H1 (cell line): ENCODE measurements at regions not wholly inside any gene's neighbourhood (a gene's known extent, or its start where the extent isn't known, plus 50 kb on each side); places are given as distances from the start of the nearest gene placed in this dataset.
A peak's percentile ranks its signal among the peaks of the same experiment; 100 is the strongest.

Experiments used
- CTCF ChIA-PET: fragments of 300-600 bp; sonication (Branson Sonifier 250); formaldehyde crosslinking; loops from one replicate; lab custom pipeline; 2021; ENCODE audit not compliant: partially characterized antibody; lab: Charles Lee
- POLR2A ChIA-PET: fragments of 300-600 bp; sonication (Branson Sonifier 250); formaldehyde crosslinking; loops from one replicate; lab custom pipeline; 2021; ENCODE audit warnings: inconsistent platforms; ENCODE audit not compliant: partially characterized antibody; lab: Charles Lee
- DNase-seq, 2 experiments: peaks; one replicate each; pipeline versions ENCODE4 v3.0.0 to v3.0.0-alpha.2; 2010 to 2022; ENCODE audit warnings: low spot score in 2 of 2, low read depth in 1 of 2, mixed read lengths in 1 of 2
- FAIRE-seq: peaks from 2 replicates; lab custom pipeline; 2011; peaks lifted over from hg19 to GRCh38; lab: Jason Lieb, UNC
- H2AFZ ChIP-seq: 2 replicates; pipeline ENCODE4 v1.8.1; 2012; ENCODE audit warnings: low read length, inconsistent platforms
- H2AK5ac ChIP-seq: 2 replicates; pipeline ENCODE4 v1.6.1; 2013; ENCODE audit warnings: low read depth, low read length
- H2BK120ac ChIP-seq: replicated peaks from 2 replicates; pipeline ENCODE3; 2013; ENCODE audit warnings: low read depth, low read length, inconsistent platforms
- H2BK12ac ChIP-seq: 2 replicates; pipeline ENCODE4 v1.6.1; 2013; ENCODE audit warnings: low read depth, low read length
- H2BK15ac ChIP-seq: 2 replicates; pipeline ENCODE4 v1.6.1; 2013; ENCODE audit warnings: low read length
- H2BK20ac ChIP-seq: 2 replicates; pipeline ENCODE4 v1.6.1; 2013; ENCODE audit warnings: low read length
- H2BK5ac ChIP-seq: 2 replicates; pipeline ENCODE4 v1.6.1; 2013; ENCODE audit warnings: low read depth, low read length
- H3K14ac ChIP-seq: 2 replicates; pipeline ENCODE4 v1.6.1; 2013; ENCODE audit warnings: inconsistent platforms; ENCODE audit not compliant: insufficient read length
- H3K18ac ChIP-seq: 2 replicates; pipeline ENCODE4 v1.6.1; 2013; ENCODE audit warnings: low read length; ENCODE audit errors: extremely low read depth
- H3K23ac ChIP-seq: 2 replicates; pipeline ENCODE4 v1.6.1; 2013; ENCODE audit warnings: inconsistent platforms; ENCODE audit not compliant: insufficient read length
- H3K23me2 ChIP-seq: 2 replicates; pipeline ENCODE4 v1.6.1; 2013; ENCODE audit warnings: low read depth, low read length
- H3K27ac ChIP-seq: 2 replicates; pipeline ENCODE4 v1.6.1; 2011; ENCODE audit warnings: low read depth, low read length, inconsistent platforms
- H3K27me3 ChIP-seq, 4 experiments: replicated peaks in 1 of 4; 1 replicate in 1 of 4; 2 replicates in 3 of 4; pipeline versions ENCODE4 v1.6.1 to v1.8.1; 2011 to 2013; ENCODE audit warnings: low read length in 3 of 4, mild to moderate bottlenecking in 3 of 4, inconsistent platforms in 2 of 4, mixed read lengths in 2 of 4, moderate library complexity in 1 of 4; ENCODE audit not compliant: control insufficient read depth in 3 of 4, insufficient read depth in 3 of 4; ENCODE audit errors: extremely low read depth in 1 of 4
- H3K36me3 ChIP-seq, 4 experiments: 2 replicates each; pipeline versions ENCODE4 v1.6.1 to v1.8.1; 2011 to 2013; ENCODE audit warnings: mild to moderate bottlenecking in 4 of 4, low read length in 3 of 4, moderate library complexity in 2 of 4, control low read depth in 1 of 4, inconsistent platforms in 1 of 4; ENCODE audit not compliant: insufficient read depth in 4 of 4, control insufficient read depth in 2 of 4
- H3K4ac ChIP-seq: replicated peaks from 2 replicates; pipeline ENCODE3; 2013; ENCODE audit warnings: low read length, low read depth, mixed read lengths, inconsistent platforms; ENCODE audit not compliant: insufficient read length
- H3K4me1 ChIP-seq, 4 experiments: replicated peaks in 1 of 4; 1 replicate in 1 of 4; 2 replicates in 3 of 4; pipeline versions ENCODE4 v1.6.1 to v1.8.1; 2011 to 2013; ENCODE audit warnings: low read length in 3 of 4, inconsistent platforms in 2 of 4, mixed read lengths in 1 of 4; ENCODE audit not compliant: insufficient read depth in 4 of 4, control insufficient read depth in 3 of 4
- H3K4me2 ChIP-seq, 2 experiments: 2 replicates each; pipeline versions ENCODE4 v1.6.1 to v1.8.1; 2011 to 2013; ENCODE audit warnings: low read depth in 2 of 2, low read length in 2 of 2, control low read depth in 1 of 2, inconsistent platforms in 1 of 2, mild to moderate bottlenecking in 1 of 2; ENCODE audit not compliant: insufficient read depth in 1 of 2
- H3K4me3 ChIP-seq, 4 experiments: fragments of 200-600, 300-600 bp in 1 of 4; sonication (generic), shearing (Covaris generic), sonication (Bioruptor Twin) in 1 of 4; 2 replicates each; pipeline versions ENCODE4 v1.5.1 to v1.8.1; 2011 to 2016; ENCODE audit warnings: low read length in 4 of 4, low read depth in 3 of 4, control low read depth in 2 of 4, inconsistent platforms in 2 of 4, mild to moderate bottlenecking in 2 of 4, mixed read lengths in 1 of 4, moderate library complexity in 1 of 4; ENCODE audit not compliant: insufficient read depth in 2 of 4; ENCODE audit errors: extremely low read depth in 1 of 4
- H3K56ac ChIP-seq: replicated peaks from 2 replicates; pipeline ENCODE3; 2013; ENCODE audit warnings: low read depth, mild to moderate bottlenecking, mixed read lengths, low read length, inconsistent platforms; ENCODE audit not compliant: insufficient read length
- H3K79me1 ChIP-seq: 2 replicates; pipeline ENCODE4 v1.6.1; 2013; ENCODE audit warnings: low read depth, low read length, control low read depth
- H3K79me2 ChIP-seq, 2 experiments: 2 replicates each; pipeline versions ENCODE4 v1.6.1 to v1.8.1; 2012 to 2013; ENCODE audit warnings: low read length in 2 of 2, mild to moderate bottlenecking in 2 of 2, inconsistent platforms in 1 of 2; ENCODE audit not compliant: insufficient read depth in 2 of 2, control insufficient read depth in 1 of 2
- H3K9ac ChIP-seq, 4 experiments: replicated peaks in 1 of 4; 1 replicate in 1 of 4; 2 replicates in 3 of 4; pipeline versions ENCODE4 v1.6.1 to v1.8.1; 2011 to 2013; ENCODE audit warnings: low read depth in 3 of 4, low read length in 3 of 4, control low read depth in 2 of 4, mild to moderate bottlenecking in 2 of 4, moderate library complexity in 2 of 4, inconsistent platforms in 1 of 4; ENCODE audit errors: extremely low read depth in 1 of 4
- H3K9me3 ChIP-seq, 2 experiments: 2 replicates each; pipeline versions ENCODE4 v1.6.1 to v1.8.1; 2012 to 2013; ENCODE audit warnings: mild to moderate bottlenecking in 2 of 2, moderate library complexity in 2 of 2, control low read depth in 1 of 2, inconsistent platforms in 1 of 2, low read depth in 1 of 2, low read length in 1 of 2, mixed read lengths in 1 of 2; ENCODE audit not compliant: insufficient read depth in 2 of 2
- H4K20me1 ChIP-seq, 2 experiments: replicated peaks in 1 of 2; 2 replicates each; pipeline versions ENCODE3 to v1.8.1; 2011 to 2013; ENCODE audit warnings: inconsistent platforms in 2 of 2, low read length in 2 of 2, mild to moderate bottlenecking in 1 of 2; ENCODE audit not compliant: insufficient read depth in 2 of 2, control insufficient read depth in 1 of 2
- H4K5ac ChIP-seq: 2 replicates; pipeline ENCODE4 v1.6.1; 2013; ENCODE audit warnings: low read length, low read depth, mixed read lengths, inconsistent platforms; ENCODE audit not compliant: insufficient read length
- H4K8ac ChIP-seq: 2 replicates; pipeline ENCODE4 v1.8.0; 2013; ENCODE audit warnings: mild to moderate bottlenecking, moderate library complexity, low read length, inconsistent platforms; ENCODE audit not compliant: insufficient read depth; ENCODE audit errors: extremely low read depth
- H4K91ac ChIP-seq: replicated peaks from 2 replicates; pipeline ENCODE3; 2013; ENCODE audit warnings: low read length, mixed read lengths, inconsistent platforms; ENCODE audit not compliant: insufficient read length
- EZH2 ChIP-seq: fragments of 200-600 bp; sonication (generic); IDR thresholded peaks from 2 replicates; pipeline ENCODE4 v1.7.1; 2012; ENCODE audit warnings: low read depth, mild to moderate bottlenecking, moderate library complexity, low read length, inconsistent platforms; ENCODE audit not compliant: severe bottlenecking
- HDAC2 ChIP-seq, 2 experiments: fragments of 300-600 bp in 1 of 2; sonication (generic) in 1 of 2; IDR thresholded peaks; 2 replicates each; pipeline ENCODE4 v1.6.1; 2011 to 2012; ENCODE audit warnings: low read depth in 2 of 2, low read length in 2 of 2, mild to moderate bottlenecking in 2 of 2, moderate library complexity in 2 of 2, borderline replicate concordance in 1 of 2, inconsistent platforms in 1 of 2
- KDM1A ChIP-seq: fragments of 200-600, 300-600 bp; sonication (generic); IDR thresholded peaks from 2 replicates; pipeline ENCODE4 v1.7.1; 2016; ENCODE audit warnings: mild to moderate bottlenecking, low read length, borderline replicate concordance
- TEAD4 ChIP-seq: IDR thresholded peaks from 2 replicates; pipeline ENCODE4 v1.6.1; 2012; ENCODE audit warnings: low read depth, low read length, inconsistent platforms, mixed read lengths
- WGBS, 2 experiments: shearing (Covaris generic) in 1 of 2; methylation state at CpG; one replicate each; pipeline versions ENCODE4 v1.1.6 to v1.1.7; 2013 to 2015; ENCODE audit warnings: low lambda C conversion rate in 2 of 2, mixed read lengths in 2 of 2, inconsistent platforms in 1 of 2, low coverage in 1 of 2, missing lambda C conversion rate in 1 of 2; ENCODE audit not compliant: insufficient replicate concordance in 2 of 2, insufficient coverage in 1 of 2, insufficient read length in 1 of 2; ENCODE audit errors: extremely low coverage in 1 of 2, missing lambda C conversion rate in 1 of 2; 5-methylcytosine and 5-hydroxymethylcytosine counted together
- TF ChIP-seq, protein P1 (sequence below): IDR thresholded peaks from 2 replicates; pipeline ENCODE4 v1.6.1; 2012; ENCODE audit warnings: inconsistent platforms
- TF ChIP-seq, protein P2 (sequence below), 3 experiments: IDR thresholded peaks; 1 replicate in 2 of 3; 2 replicates in 1 of 3; pipeline versions ENCODE4 v1.5.1 to v1.6.1; 2011; ENCODE audit warnings: low read length in 3 of 3, mild to moderate bottlenecking in 3 of 3, inconsistent platforms in 2 of 3, low read depth in 1 of 3, moderate library complexity in 1 of 3; ENCODE audit not compliant: insufficient read depth in 1 of 3; ENCODE audit errors: control extremely low read depth in 1 of 3

DNA sequence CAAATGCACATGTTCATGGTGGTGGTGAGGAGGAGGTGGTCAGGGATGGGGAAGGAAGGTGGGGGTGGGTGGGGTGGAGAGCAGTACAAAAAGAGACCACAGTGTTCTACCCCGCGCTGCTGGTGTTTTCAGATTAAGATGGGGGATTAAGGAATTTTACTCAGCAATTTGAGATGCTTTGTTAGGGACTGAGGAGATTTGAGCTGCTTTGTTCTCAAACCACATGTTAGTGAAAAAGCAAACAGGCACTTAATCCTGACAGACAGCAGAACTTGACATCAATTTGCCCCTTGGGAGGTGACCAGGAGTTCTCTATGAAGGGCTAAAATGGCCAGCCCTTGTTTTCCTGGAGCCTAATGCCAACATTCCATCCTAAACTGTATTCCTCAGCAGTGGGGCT, 244.5 kb downstream of the MEIS1 start:
- Histone ChIP-seq H2BK120ac (no peak overlapping the region), H3K79me1 (no peaks in the 10 kb centered on the region), H3K14ac (no peak overlapping the region), H3K18ac (no peak overlapping the region), H3K4me3 (no peak overlapping the region), H3K4ac (no peak overlapping the region), H2AFZ (no peak overlapping the region; the same call in 1 of the 2 replicates), H4K91ac (no peak overlapping the region), H3K56ac (no peak overlapping the region), H3K4me2 (no peak overlapping the region; a peak in 1 of 4 replicates), H3K79me2 (no peaks in the 10 kb centered on the region), H2BK12ac (no peak overlapping the region), H3K27ac (no peak overlapping the region), H3K36me3 (no peaks in the 10 kb centered on the region), H2AK5ac (no peak overlapping the region), H4K8ac (no peak overlapping the region), H3K23ac (no peak overlapping the region), H4K20me1 (no peaks in the 10 kb centered on the region), H3K27me3 (no peaks in the 10 kb centered on the region), H2BK20ac (no peak overlapping the region), H2BK5ac (no peak overlapping the region), H3K9me3 (no peaks in the 10 kb centered on the region), H4K5ac (no peak overlapping the region), H3K4me1 (peaks cover 1 to 15% (median 9%) of the 10 kb centered on the region in 4 experiments; a peak in 5 of 7 replicates), H3K23me2 (no peaks in the 10 kb centered on the region), H3K9ac (no peak overlapping the region), H2BK15ac (no peak overlapping the region)
- CTCF ChIA-PET: interaction anchor here (0.6 kb wide), 1 partner anchor 539 kb away, joined by 3 read pairs; no protein-coding TSS in a partner anchor
- TF ChIP-seq, protein P1, sequence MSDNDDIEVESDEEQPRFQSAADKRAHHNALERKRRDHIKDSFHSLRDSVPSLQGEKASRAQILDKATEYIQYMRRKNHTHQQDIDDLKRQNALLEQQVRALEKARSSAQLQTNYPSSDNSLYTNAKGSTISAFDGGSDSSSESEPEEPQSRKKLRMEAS: peak; percentile 50; the same call in 1 of the 2 replicates
- TF ChIP-seq HDAC2 (IDR thresholded peaks at IDR 0.05; ENCODE audit: borderline replicate concordance in 1 of 2, low read depth in 2 of 2, low read length in 2 of 2): peak in 1 of 2 experiments; percentile 86; a peak in 1 of 4 replicates
- peak; percentile 3; the same call in 1 of the 2 replicates for TF ChIP-seq TEAD4
- TF ChIP-seq, protein P2, sequence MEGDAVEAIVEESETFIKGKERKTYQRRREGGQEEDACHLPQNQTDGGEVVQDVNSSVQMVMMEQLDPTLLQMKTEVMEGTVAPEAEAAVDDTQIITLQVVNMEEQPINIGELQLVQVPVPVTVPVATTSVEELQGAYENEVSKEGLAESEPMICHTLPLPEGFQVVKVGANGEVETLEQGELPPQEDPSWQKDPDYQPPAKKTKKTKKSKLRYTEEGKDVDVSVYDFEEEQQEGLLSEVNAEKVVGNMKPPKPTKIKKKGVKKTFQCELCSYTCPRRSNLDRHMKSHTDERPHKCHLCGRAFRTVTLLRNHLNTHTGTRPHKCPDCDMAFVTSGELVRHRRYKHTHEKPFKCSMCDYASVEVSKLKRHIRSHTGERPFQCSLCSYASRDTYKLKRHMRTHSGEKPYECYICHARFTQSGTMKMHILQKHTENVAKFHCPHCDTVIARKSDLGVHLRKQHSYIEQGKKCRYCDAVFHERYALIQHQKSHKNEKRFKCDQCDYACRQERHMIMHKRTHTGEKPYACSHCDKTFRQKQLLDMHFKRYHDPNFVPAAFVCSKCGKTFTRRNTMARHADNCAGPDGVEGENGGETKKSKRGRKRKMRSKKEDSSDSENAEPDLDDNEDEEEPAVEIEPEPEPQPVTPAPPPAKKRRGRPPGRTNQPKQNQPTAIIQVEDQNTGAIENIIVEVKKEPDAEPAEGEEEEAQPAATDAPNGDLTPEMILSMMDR (IDR thresholded peaks at IDR 0.05; ENCODE audit: control extremely low read depth in 1 of 3, insufficient read depth in 1 of 3, low read depth in 1 of 3, low read length in 3 of 3): no peak
- no peak for TF ChIP-seq EZH2
- TF ChIP-seq KDM1A: no peak
- POLR2A ChIA-PET: interaction anchor here (0.6 kb wide), 1 partner anchor 280 kb away, joined by 3 read pairs; no protein-coding TSS in a partner anchor
- FAIRE-seq: peak; percentile 13
- WGBS, 2 experiments: 64% methylated on average over 2 of the region's 2 CpGs; no CpG with 5 or more reads in 1 of the 2 experiments
- no peak for DNase-seq
